NB4 (cell line): ENCODE measurements at regions not wholly inside any gene's neighbourhood (a gene's known extent, or its start where the extent isn't known, plus 50 kb on each side); places are given as distances from the start of the nearest gene placed in this dataset.
"Not testable (repeated sequence)": the region's sequence is repeated elsewhere in the genome, so short reads cannot be mapped to it uniquely, and the experiment has no call there.

Experiments
- DNase-seq: peaks from one replicate; pipeline ENCODE4 v3.0.0; 2010; ENCODE audit warnings: low read depth
- H3K4me3 ChIP-seq: one replicate; pipeline ENCODE4 v1.5.1; 2011; ENCODE audit warnings: mild to moderate bottlenecking, low read depth, low read length, moderate library complexity
- MYC ChIP-seq: IDR thresholded peaks from 2 replicates; pipeline ENCODE4 v1.6.1; 2011; ENCODE audit warnings: low read depth, low read length
- POLR2A ChIP-seq: IDR thresholded peaks from 2 replicates; pipeline ENCODE4 v1.6.1; 2011; ENCODE audit warnings: mild to moderate bottlenecking; ENCODE audit not compliant: insufficient read length; ENCODE audit errors: extremely low read depth
- TF ChIP-seq, protein P1 (sequence below): IDR thresholded peaks from 2 replicates; pipeline ENCODE4 v1.6.1; 2011; ENCODE audit warnings: low read depth, low read length
- TF ChIP-seq, protein P2 (sequence below): IDR thresholded peaks from one replicate; pipeline ENCODE4 v1.5.1; 2012; ENCODE audit warnings: low read depth, low read length

DNA sequence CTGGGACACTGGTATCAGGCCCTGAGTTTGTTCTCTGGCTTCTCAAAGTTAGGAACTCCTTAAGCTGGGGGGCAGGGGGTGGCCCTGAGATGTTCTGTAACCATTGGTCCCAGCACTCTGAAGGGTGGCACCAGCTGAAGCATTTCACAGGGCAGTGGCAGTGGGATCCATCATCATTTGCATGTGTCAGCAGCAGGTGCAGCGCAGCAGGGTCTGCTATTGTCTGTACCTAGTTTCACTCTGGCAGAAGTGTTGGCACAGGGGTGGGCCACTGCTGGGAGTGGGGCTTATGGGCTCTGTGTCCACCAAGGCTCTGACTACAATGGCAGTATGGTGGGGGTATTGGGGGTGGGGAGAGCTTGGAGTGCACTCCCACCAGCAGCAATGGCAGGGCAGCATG is 460.4 kb upstream of the ZNF804A start:
- TF ChIP-seq, protein P1, sequence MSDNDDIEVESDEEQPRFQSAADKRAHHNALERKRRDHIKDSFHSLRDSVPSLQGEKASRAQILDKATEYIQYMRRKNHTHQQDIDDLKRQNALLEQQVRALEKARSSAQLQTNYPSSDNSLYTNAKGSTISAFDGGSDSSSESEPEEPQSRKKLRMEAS, result no peak
- TF ChIP-seq, protein P2, sequence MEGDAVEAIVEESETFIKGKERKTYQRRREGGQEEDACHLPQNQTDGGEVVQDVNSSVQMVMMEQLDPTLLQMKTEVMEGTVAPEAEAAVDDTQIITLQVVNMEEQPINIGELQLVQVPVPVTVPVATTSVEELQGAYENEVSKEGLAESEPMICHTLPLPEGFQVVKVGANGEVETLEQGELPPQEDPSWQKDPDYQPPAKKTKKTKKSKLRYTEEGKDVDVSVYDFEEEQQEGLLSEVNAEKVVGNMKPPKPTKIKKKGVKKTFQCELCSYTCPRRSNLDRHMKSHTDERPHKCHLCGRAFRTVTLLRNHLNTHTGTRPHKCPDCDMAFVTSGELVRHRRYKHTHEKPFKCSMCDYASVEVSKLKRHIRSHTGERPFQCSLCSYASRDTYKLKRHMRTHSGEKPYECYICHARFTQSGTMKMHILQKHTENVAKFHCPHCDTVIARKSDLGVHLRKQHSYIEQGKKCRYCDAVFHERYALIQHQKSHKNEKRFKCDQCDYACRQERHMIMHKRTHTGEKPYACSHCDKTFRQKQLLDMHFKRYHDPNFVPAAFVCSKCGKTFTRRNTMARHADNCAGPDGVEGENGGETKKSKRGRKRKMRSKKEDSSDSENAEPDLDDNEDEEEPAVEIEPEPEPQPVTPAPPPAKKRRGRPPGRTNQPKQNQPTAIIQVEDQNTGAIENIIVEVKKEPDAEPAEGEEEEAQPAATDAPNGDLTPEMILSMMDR, result no peak
- no peak for TF ChIP-seq POLR2A
- TF ChIP-seq MYC, result no peak
- no peak for DNase-seq

DNA sequence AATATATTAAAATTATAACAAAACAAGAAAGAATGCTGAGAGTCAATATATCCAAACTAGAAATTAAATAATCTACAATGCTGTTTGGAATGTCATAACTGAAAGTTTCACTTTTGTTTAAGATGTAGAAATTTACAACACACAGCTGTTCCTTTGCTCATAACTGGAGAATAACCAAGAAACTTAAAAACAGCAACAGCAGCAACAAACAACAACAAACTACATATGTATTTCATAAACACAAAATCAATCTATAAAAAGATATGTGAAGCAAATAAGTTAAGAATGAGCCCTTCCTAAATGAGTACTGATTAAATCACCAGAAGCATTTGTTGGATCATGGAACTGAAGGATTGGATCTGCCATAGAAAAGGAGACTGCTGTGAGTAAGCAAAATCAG is 456.5 kb upstream of the ZNF804A start:
- DNase-seq, result no peak
- H3K4me3 ChIP-seq, result no peak overlapping the region
- TF ChIP-seq POLR2A, result no peak

More for the DNA sequence above, 460.4 kb upstream of the ZNF804A start:
- H3K4me3 ChIP-seq, result no peak overlapping the region

DNA sequence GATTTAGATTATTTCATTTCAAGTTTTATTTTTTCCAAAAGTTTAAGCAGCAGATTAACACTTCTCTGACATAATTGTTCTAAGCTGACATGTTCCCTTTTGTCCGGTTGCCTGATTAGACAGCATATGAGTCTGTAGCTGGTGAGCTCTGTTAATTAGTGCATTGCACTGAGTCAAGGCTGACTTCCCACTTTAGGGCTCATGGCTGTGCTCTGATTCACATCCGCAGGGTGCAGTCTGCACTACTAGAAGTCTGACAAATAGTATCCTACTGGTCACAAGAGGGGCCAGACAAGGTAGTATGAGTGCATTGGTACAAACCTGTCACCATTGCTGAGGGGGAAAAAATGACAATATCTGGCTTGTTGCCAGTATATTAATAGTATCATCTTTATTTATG is 443.9 kb upstream of the ZNF804A start:
- peak; percentile 2 for DNase-seq
- no peak for TF ChIP-seq MYC
- no peak for TF ChIP-seq POLR2A
- TF ChIP-seq, protein P2, result no peak
- TF ChIP-seq, protein P1, result no peak
- H3K4me3 ChIP-seq, result no peak overlapping the region

DNA sequence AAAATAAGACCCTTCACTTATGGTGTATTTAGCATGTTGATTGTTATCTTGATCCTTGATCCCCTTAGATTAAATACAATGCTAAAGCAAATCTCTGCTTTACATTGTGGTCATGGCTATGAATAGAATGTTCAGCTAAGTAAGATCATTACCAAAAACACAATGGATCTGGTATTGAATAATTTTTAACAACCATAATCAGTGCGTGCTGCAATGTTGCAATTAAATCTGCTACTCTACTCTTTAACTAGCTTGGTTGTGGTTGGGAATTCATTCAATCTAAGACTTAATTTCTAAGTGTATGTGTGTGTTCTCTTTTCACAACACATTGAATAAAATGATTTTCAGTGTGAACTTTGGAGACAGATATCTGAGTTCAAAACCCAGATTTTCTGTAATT is 442.5 kb upstream of the ZNF804A start:
- DNase-seq, result no peak
- H3K4me3 ChIP-seq, result no peak overlapping the region

DNA sequence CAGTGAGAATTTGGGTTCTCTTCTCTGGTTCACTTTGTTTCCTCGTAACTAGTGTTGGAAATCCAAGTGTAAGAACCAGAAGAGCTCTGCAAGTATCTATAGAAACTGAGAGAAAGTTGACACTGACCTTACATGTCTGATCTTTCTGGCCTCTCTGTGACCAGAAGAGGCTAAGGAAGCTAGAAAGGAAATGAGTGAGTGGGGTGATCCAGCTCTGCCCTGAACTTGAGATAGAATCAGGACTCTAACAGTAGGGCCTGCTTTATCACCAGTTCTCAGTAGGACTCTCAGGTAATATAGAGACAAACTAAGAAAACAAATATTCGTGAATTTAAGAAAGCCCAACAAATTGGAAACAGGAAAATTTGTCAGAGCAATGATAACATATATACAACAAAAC is 441.2 kb upstream of the ZNF804A start:
- no peak overlapping the region for H3K4me3 ChIP-seq
- TF ChIP-seq, protein P1, result no peak
- TF ChIP-seq, protein P2, result no peak
- TF ChIP-seq POLR2A, result no peak
- DNase-seq, result no peak

More for the DNA sequence above, 442.5 kb upstream of the ZNF804A start:
- TF ChIP-seq POLR2A (no peak), MYC (no peak)
- TF ChIP-seq, protein P1, result no peak
- TF ChIP-seq, protein P2, result no peak

DNA sequence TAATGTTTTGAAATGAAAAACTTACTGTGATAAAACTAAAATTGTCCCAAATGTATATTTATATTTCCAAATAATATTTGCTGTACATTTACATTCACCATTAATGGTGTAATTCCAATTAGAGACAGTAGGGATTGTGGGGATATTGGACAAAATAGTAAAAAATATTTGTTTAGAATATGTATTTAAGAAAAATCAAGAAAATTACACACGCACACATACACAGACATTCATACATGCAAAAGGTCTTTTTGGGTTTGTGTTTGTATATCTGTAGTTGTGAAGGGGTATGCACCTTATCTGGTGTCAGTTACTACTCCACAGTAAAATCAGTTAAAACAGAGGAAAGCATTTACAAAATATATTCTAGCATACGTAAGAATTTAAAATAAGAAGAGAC is 435.9 kb upstream of the ZNF804A start:
- DNase-seq, result no peak
- no peak for TF ChIP-seq MYC
- TF ChIP-seq, protein P1, result no peak
- no peak for TF ChIP-seq POLR2A
- TF ChIP-seq, protein P2, result no peak
- no peak overlapping the region for H3K4me3 ChIP-seq

DNA sequence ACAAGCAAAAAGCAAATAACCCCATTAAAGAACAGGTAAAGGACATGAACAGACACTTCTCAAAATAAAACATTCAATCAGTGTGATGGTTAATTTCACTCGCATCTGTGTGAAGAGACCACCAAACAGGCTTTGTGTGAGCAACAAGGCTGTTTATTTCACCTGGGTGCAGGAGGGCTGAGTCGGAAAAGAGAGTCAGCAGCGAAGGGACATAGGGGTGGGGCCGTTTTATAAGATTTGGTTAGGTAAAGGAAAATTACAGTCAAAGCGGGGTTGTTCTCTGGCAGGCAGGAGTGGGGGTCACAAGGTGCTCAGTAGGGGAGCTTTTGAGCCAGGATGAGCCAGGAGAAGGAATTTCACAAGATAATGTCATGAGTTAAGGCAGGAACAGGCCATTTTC is 429.5 kb upstream of the ZNF804A start:
- DNase-seq, H3K4me3 ChIP-seq: not testable (repeated sequence)
